SK-N-SH treated with all-trans-retinoic acid at 6 μM for 48 hours (cell line): ENCODE measurements at regions not wholly inside any gene's neighbourhood (a gene's known extent, or its start where the extent isn't known, plus 50 kb on each side); places are given as distances from the start of the nearest gene placed in this dataset.

Experiments used
- ATAC-seq: fragments of 200-7000 bp; cut with Tn5 transposase; 3 replicates; pipeline ENCODE4 v1.9.1; 2020; ENCODE audit warnings: mild to moderate bottlenecking, moderate library complexity
- ARNTL ChIP-seq: fragments of 450-650 bp; formaldehyde crosslinking; IDR thresholded peaks from 2 replicates; pipeline ENCODE4 v1.5.0; 2020; ENCODE audit warnings: low read depth, mild to moderate bottlenecking, moderate library complexity, borderline replicate concordance
- CSDC2 ChIP-seq: fragments of 250-450 bp; sonication (Bioruptor Pico); IDR thresholded peaks from 2 replicates; pipeline ENCODE4 v1.5.0; 2020; ENCODE audit warnings: mild to moderate bottlenecking, moderate library complexity
- ESRRG ChIP-seq: fragments of 250-450 bp; sonication (Bioruptor Pico); IDR thresholded peaks from 2 replicates; pipeline ENCODE4 v1.6.1; 2021; ENCODE audit warnings: mild to moderate bottlenecking
- ISL1 ChIP-seq: fragments of 250-450 bp; sonication (Bioruptor Pico); IDR thresholded peaks from 2 replicates; pipeline ENCODE4 v2.1.2; 2022; ENCODE audit warnings: mild to moderate bottlenecking, moderate library complexity
- OSR1 ChIP-seq: fragments of 250-450 bp; sonication (Bioruptor Pico); IDR thresholded peaks from 2 replicates; pipeline ENCODE4 v1.8.0; 2022; ENCODE audit warnings: moderate library complexity, mild to moderate bottlenecking, inconsistent platforms
- PPARA ChIP-seq: fragments of 250-450 bp; sonication (Bioruptor Pico); IDR thresholded peaks from 2 replicates; pipeline ENCODE4 v1.5.0; 2020; ENCODE audit warnings: mild to moderate bottlenecking, borderline replicate concordance
- RARB ChIP-seq: fragments of 250-450 bp; sonication (Bioruptor Pico); IDR thresholded peaks from 2 replicates; pipeline ENCODE4 v1.8.0; 2021; ENCODE audit warnings: mild to moderate bottlenecking, moderate library complexity
- SNAI2 ChIP-seq: fragments of 250-450 bp; sonication (Bioruptor Pico); IDR thresholded peaks from 2 replicates; pipeline ENCODE4 v1.5.0; 2020; ENCODE audit warnings: mild to moderate bottlenecking, moderate library complexity
- TCF4 ChIP-seq: fragments of 250-450 bp; sonication (Bioruptor Pico); IDR thresholded peaks from 2 replicates; pipeline ENCODE4 v1.8.0; 2021; ENCODE audit warnings: mild to moderate bottlenecking, moderate library complexity, borderline replicate concordance
- TOX ChIP-seq: fragments of 250-450 bp; sonication (Bioruptor Pico); IDR thresholded peaks from 2 replicates; pipeline ENCODE4 v1.8.0; 2021; ENCODE audit warnings: mild to moderate bottlenecking, moderate library complexity, borderline replicate concordance
- ZC3H10 ChIP-seq: fragments of 250-450 bp; sonication (Bioruptor Pico); IDR thresholded peaks from 2 replicates; pipeline ENCODE4 v1.5.1; 2021; ENCODE audit warnings: mild to moderate bottlenecking, moderate library complexity
- ZFP30 ChIP-seq: fragments of 450-650 bp; formaldehyde crosslinking; IDR thresholded peaks from 2 replicates; pipeline ENCODE4 v1.5.0; 2022; ENCODE audit warnings: mild to moderate bottlenecking, moderate library complexity
- ZNF70 ChIP-seq: fragments of 450-650 bp; formaldehyde crosslinking; IDR thresholded peaks from 2 replicates; pipeline ENCODE4 v1.5.0; 2020; ENCODE audit warnings: mild to moderate bottlenecking, moderate library complexity
- ZNF8 ChIP-seq: fragments of 450-650 bp; formaldehyde crosslinking; IDR thresholded peaks from 2 replicates; pipeline ENCODE4 v1.5.0; 2020; ENCODE audit warnings: mild to moderate bottlenecking, moderate library complexity
- TF ChIP-seq, protein P1 (sequence below): fragments of 250-450 bp; sonication (Bioruptor Pico); IDR thresholded peaks from 2 replicates; pipeline ENCODE4 v1.5.0; 2020; ENCODE audit warnings: mild to moderate bottlenecking, moderate library complexity
- TF ChIP-seq, protein P2 (sequence below): fragments of 250-450 bp; sonication (Bioruptor Pico); IDR thresholded peaks from 2 replicates; pipeline ENCODE4 v1.8.0; 2021; ENCODE audit warnings: low read depth, mild to moderate bottlenecking, moderate library complexity, borderline replicate concordance
- TF ChIP-seq, protein P3 (sequence below): fragments of 250-450 bp; sonication (Bioruptor Pico); IDR thresholded peaks from 2 replicates; pipeline ENCODE4 v1.5.1; 2021; ENCODE audit warnings: mild to moderate bottlenecking, moderate library complexity
- TF ChIP-seq, protein P4 (sequence below): fragments of 250-450 bp; sonication (Bioruptor Pico); IDR thresholded peaks from 2 replicates; pipeline ENCODE4 v1.8.0; 2020; ENCODE audit warnings: mild to moderate bottlenecking, moderate library complexity, borderline replicate concordance

DNA sequence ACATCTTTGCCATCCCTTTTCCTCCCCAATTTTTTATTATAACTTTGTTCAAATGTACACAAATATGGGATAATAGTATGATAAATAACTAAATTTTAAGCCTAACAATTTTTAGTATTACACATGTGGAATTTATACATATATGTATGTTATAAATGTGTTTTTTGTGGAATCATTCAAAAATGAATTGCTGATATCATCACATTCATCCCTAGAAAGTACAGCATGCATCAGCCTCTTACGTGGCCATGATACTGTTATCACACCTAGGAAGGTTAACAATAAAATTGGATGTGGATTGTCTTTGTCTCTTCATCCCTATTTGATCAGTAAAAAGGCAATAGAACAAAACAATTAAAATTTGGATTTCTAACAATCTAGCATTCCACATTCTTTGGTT, 73.7 kb upstream of the DAP start:
- TF ChIP-seq ZFP30 (CRISPR knock-in tag) (no peak), CSDC2 (CRISPR knock-in tag) (no peak), ISL1 (CRISPR knock-in tag) (no peak), TOX (CRISPR knock-in tag) (no peak)
- TF ChIP-seq, protein P1, sequence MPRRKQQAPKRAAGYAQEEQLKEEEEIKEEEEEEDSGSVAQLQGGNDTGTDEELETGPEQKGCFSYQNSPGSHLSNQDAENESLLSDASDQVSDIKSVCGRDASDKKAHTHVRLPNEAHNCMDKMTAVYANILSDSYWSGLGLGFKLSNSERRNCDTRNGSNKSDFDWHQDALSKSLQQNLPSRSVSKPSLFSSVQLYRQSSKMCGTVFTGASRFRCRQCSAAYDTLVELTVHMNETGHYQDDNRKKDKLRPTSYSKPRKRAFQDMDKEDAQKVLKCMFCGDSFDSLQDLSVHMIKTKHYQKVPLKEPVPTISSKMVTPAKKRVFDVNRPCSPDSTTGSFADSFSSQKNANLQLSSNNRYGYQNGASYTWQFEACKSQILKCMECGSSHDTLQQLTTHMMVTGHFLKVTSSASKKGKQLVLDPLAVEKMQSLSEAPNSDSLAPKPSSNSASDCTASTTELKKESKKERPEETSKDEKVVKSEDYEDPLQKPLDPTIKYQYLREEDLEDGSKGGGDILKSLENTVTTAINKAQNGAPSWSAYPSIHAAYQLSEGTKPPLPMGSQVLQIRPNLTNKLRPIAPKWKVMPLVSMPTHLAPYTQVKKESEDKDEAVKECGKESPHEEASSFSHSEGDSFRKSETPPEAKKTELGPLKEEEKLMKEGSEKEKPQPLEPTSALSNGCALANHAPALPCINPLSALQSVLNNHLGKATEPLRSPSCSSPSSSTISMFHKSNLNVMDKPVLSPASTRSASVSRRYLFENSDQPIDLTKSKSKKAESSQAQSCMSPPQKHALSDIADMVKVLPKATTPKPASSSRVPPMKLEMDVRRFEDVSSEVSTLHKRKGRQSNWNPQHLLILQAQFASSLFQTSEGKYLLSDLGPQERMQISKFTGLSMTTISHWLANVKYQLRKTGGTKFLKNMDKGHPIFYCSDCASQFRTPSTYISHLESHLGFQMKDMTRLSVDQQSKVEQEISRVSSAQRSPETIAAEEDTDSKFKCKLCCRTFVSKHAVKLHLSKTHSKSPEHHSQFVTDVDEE (CRISPR knock-in tag) = no peak
- TF ChIP-seq, protein P2, sequence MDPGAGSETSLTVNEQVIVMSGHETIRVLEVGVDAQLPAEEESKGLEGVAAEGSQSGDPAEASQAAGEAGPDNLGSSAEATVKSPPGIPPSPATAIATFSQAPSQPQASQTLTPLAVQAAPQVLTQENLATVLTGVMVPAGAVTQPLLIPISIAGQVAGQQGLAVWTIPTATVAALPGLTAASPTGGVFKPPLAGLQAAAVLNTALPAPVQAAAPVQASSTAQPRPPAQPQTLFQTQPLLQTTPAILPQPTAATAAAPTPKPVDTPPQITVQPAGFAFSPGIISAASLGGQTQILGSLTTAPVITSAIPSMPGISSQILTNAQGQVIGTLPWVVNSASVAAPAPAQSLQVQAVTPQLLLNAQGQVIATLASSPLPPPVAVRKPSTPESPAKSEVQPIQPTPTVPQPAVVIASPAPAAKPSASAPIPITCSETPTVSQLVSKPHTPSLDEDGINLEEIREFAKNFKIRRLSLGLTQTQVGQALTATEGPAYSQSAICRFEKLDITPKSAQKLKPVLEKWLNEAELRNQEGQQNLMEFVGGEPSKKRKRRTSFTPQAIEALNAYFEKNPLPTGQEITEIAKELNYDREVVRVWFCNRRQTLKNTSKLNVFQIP (CRISPR knock-in tag) = no peak
- TF ChIP-seq, protein P3, sequence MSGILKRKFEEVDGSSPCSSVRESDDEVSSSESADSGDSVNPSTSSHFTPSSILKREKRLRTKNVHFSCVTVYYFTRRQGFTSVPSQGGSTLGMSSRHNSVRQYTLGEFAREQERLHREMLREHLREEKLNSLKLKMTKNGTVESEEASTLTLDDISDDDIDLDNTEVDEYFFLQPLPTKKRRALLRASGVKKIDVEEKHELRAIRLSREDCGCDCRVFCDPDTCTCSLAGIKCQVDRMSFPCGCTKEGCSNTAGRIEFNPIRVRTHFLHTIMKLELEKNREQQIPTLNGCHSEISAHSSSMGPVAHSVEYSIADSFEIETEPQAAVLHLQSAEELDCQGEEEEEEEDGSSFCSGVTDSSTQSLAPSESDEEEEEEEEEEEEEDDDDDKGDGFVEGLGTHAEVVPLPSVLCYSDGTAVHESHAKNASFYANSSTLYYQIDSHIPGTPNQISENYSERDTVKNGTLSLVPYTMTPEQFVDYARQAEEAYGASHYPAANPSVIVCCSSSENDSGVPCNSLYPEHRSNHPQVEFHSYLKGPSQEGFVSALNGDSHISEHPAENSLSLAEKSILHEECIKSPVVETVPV (CRISPR knock-in tag) = no peak

DNA sequence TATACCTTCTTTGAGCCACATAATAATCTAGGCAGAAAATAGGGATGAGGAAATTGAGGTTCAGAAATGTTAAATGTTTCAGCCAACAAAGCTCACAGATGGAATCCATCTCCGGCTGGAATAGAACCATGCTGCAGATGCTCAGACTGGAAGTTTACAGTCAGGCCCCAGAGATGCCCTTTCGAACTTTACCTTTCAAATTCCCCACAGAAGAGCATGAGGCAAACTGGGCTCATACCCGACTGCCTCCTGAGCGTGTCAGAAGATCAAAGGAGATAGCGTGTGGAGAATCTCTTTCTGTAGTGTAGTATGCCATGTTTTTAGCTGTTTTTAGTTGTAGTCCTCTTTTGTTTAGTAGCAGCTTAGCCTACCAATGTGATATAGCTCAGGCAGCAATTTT, 72.0 kb upstream of the DAP start:
- no peak for ATAC-seq
- TF ChIP-seq OSR1 (CRISPR knock-in tag) = no peak
- TF ChIP-seq, protein P3 (CRISPR knock-in tag) = no peak
- TF ChIP-seq ARNTL (CRISPR knock-in tag) = no peak
- no peak for TF ChIP-seq ZNF8
- TF ChIP-seq ZNF70 = no peak
- TF ChIP-seq SNAI2 (CRISPR knock-in tag) = no peak
- TF ChIP-seq, protein P4, sequence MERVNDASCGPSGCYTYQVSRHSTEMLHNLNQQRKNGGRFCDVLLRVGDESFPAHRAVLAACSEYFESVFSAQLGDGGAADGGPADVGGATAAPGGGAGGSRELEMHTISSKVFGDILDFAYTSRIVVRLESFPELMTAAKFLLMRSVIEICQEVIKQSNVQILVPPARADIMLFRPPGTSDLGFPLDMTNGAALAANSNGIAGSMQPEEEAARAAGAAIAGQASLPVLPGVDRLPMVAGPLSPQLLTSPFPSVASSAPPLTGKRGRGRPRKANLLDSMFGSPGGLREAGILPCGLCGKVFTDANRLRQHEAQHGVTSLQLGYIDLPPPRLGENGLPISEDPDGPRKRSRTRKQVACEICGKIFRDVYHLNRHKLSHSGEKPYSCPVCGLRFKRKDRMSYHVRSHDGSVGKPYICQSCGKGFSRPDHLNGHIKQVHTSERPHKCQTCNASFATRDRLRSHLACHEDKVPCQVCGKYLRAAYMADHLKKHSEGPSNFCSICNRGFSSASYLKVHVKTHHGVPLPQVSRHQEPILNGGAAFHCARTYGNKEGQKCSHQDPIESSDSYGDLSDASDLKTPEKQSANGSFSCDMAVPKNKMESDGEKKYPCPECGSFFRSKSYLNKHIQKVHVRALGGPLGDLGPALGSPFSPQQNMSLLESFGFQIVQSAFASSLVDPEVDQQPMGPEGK (CRISPR knock-in tag) = no peak
- TF ChIP-seq, protein P2 (CRISPR knock-in tag) = no peak

More for the DNA sequence above, 73.7 kb upstream of the DAP start:
- no peak for ATAC-seq

DNA sequence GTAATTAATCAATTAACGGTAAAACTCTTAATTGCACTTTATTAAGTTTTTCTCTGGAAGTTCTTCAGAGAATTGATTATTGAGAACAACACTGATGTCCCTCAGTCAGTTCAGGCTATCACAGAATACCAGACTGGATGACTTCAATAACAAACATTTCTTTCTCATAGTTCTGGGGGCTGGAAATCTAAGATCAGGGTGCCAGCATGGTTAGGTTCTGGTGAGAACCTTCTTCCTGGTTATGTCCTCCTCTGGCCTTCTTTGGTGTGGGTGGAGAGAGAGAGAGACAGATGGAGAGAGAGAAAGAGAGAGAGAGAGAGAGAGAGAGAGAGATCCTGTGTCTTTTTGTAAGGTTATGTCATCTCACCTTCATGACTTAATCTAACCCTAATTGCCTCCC, 71.4 kb upstream of the DAP start:
- ATAC-seq = no peak
- TF ChIP-seq ARNTL (CRISPR knock-in tag) = no peak
- no peak for TF ChIP-seq TCF4
- TF ChIP-seq PPARA (CRISPR knock-in tag) = no peak
- TF ChIP-seq, protein P2 (CRISPR knock-in tag) = no peak
- no peak for TF ChIP-seq OSR1 (CRISPR knock-in tag)
- TF ChIP-seq RARB (CRISPR knock-in tag) = no peak
- no peak for TF ChIP-seq CSDC2 (CRISPR knock-in tag)
- TF ChIP-seq ZC3H10 (CRISPR knock-in tag) = no peak
- no peak for TF ChIP-seq ESRRG (CRISPR knock-in tag)
